Lower lobe of right lung (tissue), 2 donors: ENCODE measurements at regions not wholly inside any gene's neighbourhood (a gene's known extent, or its start where the extent isn't known, plus 50 kb on each side); places are given as distances from the start of the nearest gene placed in this dataset.
"Not testable (repeated sequence)": the region's sequence is repeated elsewhere in the genome, so short reads cannot be mapped to it uniquely, and the experiment has no call there.

ENCODE experiments used
- ATAC-seq, 2 donors: fragments of 200-7000 bp; cut with Tn5 transposase; one replicate each; pipeline ENCODE4 v1.9.1; 2020 to 2022; ENCODE audit warnings: mild to moderate bottlenecking in 2 of 2, moderate library complexity in 2 of 2
- DNase-seq: peaks from one replicate; pipeline ENCODE4 v3.0.0-alpha.2; 2020
- H3K27ac ChIP-seq: fragments of 200-600 bp; one replicate; pipeline ENCODE4 v1.8.0; 2022
- H3K27me3 ChIP-seq: fragments of 200-600 bp; one replicate; pipeline ENCODE4 v1.8.0; 2022; ENCODE audit warnings: low read depth
- H3K36me3 ChIP-seq: fragments of 200-600 bp; one replicate; pipeline ENCODE4 v1.8.0; 2022; ENCODE audit warnings: mild to moderate bottlenecking
- H3K4me1 ChIP-seq: fragments of 200-600 bp; one replicate; pipeline ENCODE4 v1.8.0; 2022
- H3K4me3 ChIP-seq: fragments of 200-600 bp; one replicate; pipeline ENCODE4 v1.8.0; 2022; ENCODE audit warnings: mild to moderate bottlenecking
- H3K9me3 ChIP-seq: fragments of 200-600 bp; one replicate; pipeline ENCODE4 v1.8.0; 2022
- intact Hi-C: fragments of 100-400 bp; cut with DNase I; formaldehyde crosslinking; loops from one replicate; pipeline ENCODE4 v1.11.0; 2022
- TF ChIP-seq, protein P1 (sequence below): fragments of 200-600 bp; IDR thresholded peaks from one replicate; pipeline ENCODE4 v1.8.0; 2022; ENCODE audit warnings: antibody characterized with exemption, mild to moderate bottlenecking
- donor health status: DM: no; HTN: yes; CAD: no; lungs with severe emphysema.

GRCh38 chr2:154952346-154952980 is 254.0 kb downstream of the KCNJ3 start:
- H3K36me3 ChIP-seq, result no peaks in the 10 kb centered on the region
- no peak overlapping the region for H3K4me3 ChIP-seq
- H3K9me3 ChIP-seq, result no peaks in the 10 kb centered on the region
- H3K4me1 ChIP-seq, result no peaks in the 10 kb centered on the region
- no peaks in the 10 kb centered on the region for H3K27me3 ChIP-seq
- intact Hi-C loops, result no loop called here
- ATAC-seq (no peak), DNase-seq (no peak)
- TF ChIP-seq, protein P1, sequence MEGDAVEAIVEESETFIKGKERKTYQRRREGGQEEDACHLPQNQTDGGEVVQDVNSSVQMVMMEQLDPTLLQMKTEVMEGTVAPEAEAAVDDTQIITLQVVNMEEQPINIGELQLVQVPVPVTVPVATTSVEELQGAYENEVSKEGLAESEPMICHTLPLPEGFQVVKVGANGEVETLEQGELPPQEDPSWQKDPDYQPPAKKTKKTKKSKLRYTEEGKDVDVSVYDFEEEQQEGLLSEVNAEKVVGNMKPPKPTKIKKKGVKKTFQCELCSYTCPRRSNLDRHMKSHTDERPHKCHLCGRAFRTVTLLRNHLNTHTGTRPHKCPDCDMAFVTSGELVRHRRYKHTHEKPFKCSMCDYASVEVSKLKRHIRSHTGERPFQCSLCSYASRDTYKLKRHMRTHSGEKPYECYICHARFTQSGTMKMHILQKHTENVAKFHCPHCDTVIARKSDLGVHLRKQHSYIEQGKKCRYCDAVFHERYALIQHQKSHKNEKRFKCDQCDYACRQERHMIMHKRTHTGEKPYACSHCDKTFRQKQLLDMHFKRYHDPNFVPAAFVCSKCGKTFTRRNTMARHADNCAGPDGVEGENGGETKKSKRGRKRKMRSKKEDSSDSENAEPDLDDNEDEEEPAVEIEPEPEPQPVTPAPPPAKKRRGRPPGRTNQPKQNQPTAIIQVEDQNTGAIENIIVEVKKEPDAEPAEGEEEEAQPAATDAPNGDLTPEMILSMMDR, result no peak
- no peak overlapping the region for H3K27ac ChIP-seq

- H3K36me3 ChIP-seq, intact Hi-C loops, H3K4me3 ChIP-seq, H3K4me1 ChIP-seq, DNase-seq, H3K9me3 ChIP-seq, ATAC-seq, H3K27ac ChIP-seq, H3K27me3 ChIP-seq: not testable (repeated sequence)
These were observed 248.9 kb downstream of the KCNJ3 start for GRCh38 chr2:154947416-154947815.

GRCh38 chr2:154945984-154946383 is 247.5 kb downstream of the KCNJ3 start:
- Histone ChIP-seq H3K4me3 (no peak overlapping the region), H3K36me3 (no peaks in the 10 kb centered on the region), H3K27ac (no peak overlapping the region), H3K4me1 (no peaks in the 10 kb centered on the region), H3K9me3 (no peaks in the 10 kb centered on the region), H3K27me3 (no peaks in the 10 kb centered on the region)
- ATAC-seq, result no peak
- intact Hi-C loops, result no loop called here
- TF ChIP-seq, protein P1, result no peak
- DNase-seq, result no peak

GRCh38 chr2:154941379-154941778 is 242.9 kb downstream of the KCNJ3 start:
- Histone ChIP-seq H3K4me1 (no peaks in the 10 kb centered on the region), H3K4me3 (no peak overlapping the region), H3K27me3 (no peaks in the 10 kb centered on the region), H3K36me3 (no peaks in the 10 kb centered on the region), H3K9me3 (no peaks in the 10 kb centered on the region), H3K27ac (no peak overlapping the region)
- intact Hi-C loops, result no loop called here
- TF ChIP-seq, protein P1, result no peak
- ATAC-seq, result no peak
- DNase-seq, result no peak

GRCh38 chr2:154934213-154934612 is 235.7 kb downstream of the KCNJ3 start:
- H3K4me1 ChIP-seq, result no peaks in the 10 kb centered on the region
- H3K36me3 ChIP-seq, result no peaks in the 10 kb centered on the region
- intact Hi-C loops, result no loop called here
- H3K4me3 ChIP-seq, result no peak overlapping the region
- no peak for DNase-seq
- TF ChIP-seq, protein P1, result no peak
- no peaks in the 10 kb centered on the region for H3K27me3 ChIP-seq
- no peaks in the 10 kb centered on the region for H3K9me3 ChIP-seq
- no peak for ATAC-seq
- no peak overlapping the region for H3K27ac ChIP-seq

DNA sequence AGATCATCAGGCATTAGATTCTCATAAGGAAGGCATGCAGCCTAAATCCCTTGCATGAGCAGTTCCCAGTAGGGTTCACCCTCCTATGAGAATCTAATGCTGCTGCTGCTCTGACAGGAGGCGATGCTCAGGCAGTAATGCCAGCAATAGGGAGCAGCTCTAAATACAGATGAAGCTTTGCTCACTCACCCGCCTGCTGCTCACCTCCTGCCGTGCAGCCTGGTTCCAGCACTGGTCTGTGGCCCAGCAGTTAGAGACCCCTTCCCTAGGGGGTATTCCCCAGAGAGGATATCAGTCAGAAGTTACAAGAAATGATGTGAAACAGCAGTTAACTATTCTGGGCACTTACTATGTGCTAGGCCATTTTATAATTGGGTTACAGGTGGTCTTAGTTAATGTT is 226.0 kb downstream of the KCNJ3 start:
- TF ChIP-seq, protein P1, result no peak
- Histone ChIP-seq H3K36me3 (no peaks in the 10 kb centered on the region), H3K9me3 (no peaks in the 10 kb centered on the region), H3K4me3 (no peak overlapping the region), H3K4me1 (no peaks in the 10 kb centered on the region), H3K27me3 (no peaks in the 10 kb centered on the region), H3K27ac (no peak overlapping the region)
- ATAC-seq (no peak), DNase-seq (no peak)
- intact Hi-C loops, result no loop called here
